GM12892 (cell line): ENCODE measurements at regions not wholly inside any gene's neighbourhood (a gene's known extent, or its start where the extent isn't known, plus 50 kb on each side); places are given as distances from the start of the nearest gene placed in this dataset.

Source experiments
- DNase-seq: peaks from one replicate; pipeline ENCODE4 v3.0.0; 2011; ENCODE audit not compliant: insufficient read length
- FAIRE-seq: peaks from 2 replicates; lab custom pipeline; 2011; peaks lifted over from hg19 to GRCh38; lab: Jason Lieb, UNC
- POLR2A ChIP-seq: IDR thresholded peaks from 2 replicates; pipeline ENCODE4 v1.6.1; 2011; ENCODE audit warnings: low read depth, low read length, control low read depth
- POLR2AphosphoS5 ChIP-seq: IDR thresholded peaks from 2 replicates; pipeline ENCODE4 v1.6.1; 2011; ENCODE audit warnings: low read depth, low read length, control low read depth
- TAF1 ChIP-seq: IDR thresholded peaks from 2 replicates; pipeline ENCODE4 v1.6.1; 2011; ENCODE audit warnings: low read depth, mild to moderate bottlenecking, control low read depth, low read length, borderline replicate concordance

GRCh38 chr15:94535298-94536048 is 304.1 kb downstream of the MCTP2 start:
- no peak for FAIRE-seq
- no peak for TF ChIP-seq POLR2AphosphoS5
- no peak for TF ChIP-seq TAF1
- no peak for TF ChIP-seq POLR2A
- no peak for DNase-seq

GRCh38 chr15:94536549-94536948 is 305.2 kb downstream of the MCTP2 start:
- no peak for FAIRE-seq
- no peak for DNase-seq
- no peak for TF ChIP-seq TAF1
- TF ChIP-seq POLR2A: no peak
- TF ChIP-seq POLR2AphosphoS5: no peak

DNA sequence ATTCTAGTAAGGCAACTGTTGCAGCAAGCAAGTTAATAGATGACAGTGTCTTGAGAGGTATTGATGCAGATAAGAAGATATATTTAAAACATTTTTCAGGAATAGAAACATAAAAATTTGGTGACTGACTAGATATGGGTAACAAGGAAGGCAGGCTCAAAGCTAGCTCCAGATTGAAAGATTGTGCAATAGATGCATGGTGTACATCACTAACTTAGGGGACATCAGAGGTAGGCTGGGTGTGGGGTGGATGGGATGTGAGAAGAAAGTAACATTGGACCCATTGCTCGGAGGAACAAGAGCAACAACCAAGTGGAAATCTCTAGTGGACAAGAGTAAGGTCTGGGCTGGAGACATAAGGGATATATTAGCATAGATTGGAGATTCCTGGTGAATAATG is 306.9 kb downstream of the MCTP2 start:
- TF ChIP-seq TAF1: no peak
- TF ChIP-seq POLR2AphosphoS5: no peak
- no peak for TF ChIP-seq POLR2A
- FAIRE-seq (no peak), DNase-seq (no peak)

- no peak for FAIRE-seq
These were observed 311.0 kb downstream of the MCTP2 start for GRCh38 chr15:94542391-94542790.

DNA sequence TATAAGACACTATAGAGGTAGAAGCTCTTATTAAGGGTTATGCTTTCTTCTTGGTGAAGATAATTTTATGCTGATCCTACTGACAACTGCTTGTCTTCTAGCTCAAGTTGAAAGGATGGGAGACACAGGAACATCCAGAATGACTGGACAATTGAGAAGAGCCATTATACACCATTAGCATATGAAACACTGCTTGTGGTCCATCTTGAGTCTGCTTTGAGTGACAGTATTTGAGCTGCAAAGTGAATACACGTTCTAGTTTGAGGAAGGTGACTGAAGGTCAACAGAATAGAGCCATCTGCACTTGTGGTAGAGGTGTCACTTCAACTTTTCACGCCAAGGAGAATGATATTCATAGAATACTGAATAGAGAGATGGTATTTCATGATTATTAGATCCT is 315.4 kb downstream of the MCTP2 start:
- TF ChIP-seq POLR2AphosphoS5 (no peak), TAF1 (no peak), POLR2A (no peak)
- FAIRE-seq (no peak), DNase-seq (no peak)

More at GRCh38 chr15:94542391-94542790, 311.0 kb downstream of the MCTP2 start:
- no peak for TF ChIP-seq TAF1
- TF ChIP-seq POLR2AphosphoS5: no peak
- DNase-seq: no peak

- no peak for DNase-seq
- no peak for FAIRE-seq
- TF ChIP-seq TAF1 (no peak), POLR2AphosphoS5 (no peak), POLR2A (no peak)
These were observed 316.4 kb downstream of the MCTP2 start for GRCh38 chr15:94547711-94548110.

- FAIRE-seq (no peak), DNase-seq (no peak)
- TF ChIP-seq POLR2A: no peak
- no peak for TF ChIP-seq TAF1
- TF ChIP-seq POLR2AphosphoS5: no peak
These were observed 324.6 kb downstream of the MCTP2 start for GRCh38 chr15:94555841-94556519.

- no peak for FAIRE-seq
- no peak for TF ChIP-seq POLR2AphosphoS5
- no peak for TF ChIP-seq TAF1
- TF ChIP-seq POLR2A: no peak
- no peak for DNase-seq
These were observed 329.8 kb downstream of the MCTP2 start for GRCh38 chr15:94561036-94561689.

GRCh38 chr15:94563456-94563855 is 332.1 kb downstream of the MCTP2 start:
- DNase-seq (no peak), FAIRE-seq (no peak)
- no peak for TF ChIP-seq POLR2A
- no peak for TF ChIP-seq POLR2AphosphoS5
- TF ChIP-seq TAF1: no peak

DNA sequence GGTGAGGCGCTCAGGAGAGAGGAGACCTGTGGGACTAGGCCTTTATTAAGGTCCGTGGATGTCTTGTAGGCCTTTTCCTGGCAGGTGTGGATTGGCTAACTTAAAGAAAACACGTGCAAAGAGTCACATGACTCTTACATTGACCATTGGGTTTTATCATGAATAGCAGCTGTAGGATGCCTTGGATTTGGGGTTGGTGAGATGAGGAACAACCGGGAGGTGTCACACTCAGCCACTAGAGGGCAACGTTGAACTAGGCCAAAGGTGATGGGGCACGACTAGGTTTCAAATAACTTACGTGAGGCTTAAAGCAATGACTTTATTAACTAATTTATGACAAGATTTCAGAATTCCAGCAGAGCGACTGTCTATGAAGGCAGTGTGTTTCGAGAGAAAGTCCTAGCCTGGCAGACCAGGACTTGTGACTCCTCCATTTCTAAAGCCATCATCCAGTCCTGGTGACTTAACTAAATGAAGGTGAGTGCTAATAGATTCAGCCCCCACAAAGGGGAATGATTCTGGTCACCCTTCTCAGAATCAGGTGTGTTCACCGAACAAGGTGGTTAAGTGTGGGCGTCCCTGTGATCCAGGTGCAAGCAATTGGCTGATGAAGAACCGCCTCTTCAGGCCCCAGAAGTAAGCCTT is 345.6 kb downstream of the MCTP2 start:
- DNase-seq (no peak), FAIRE-seq (peak; percentile 73)
- TF ChIP-seq TAF1 (no peak), POLR2AphosphoS5 (no peak), POLR2A (no peak)

GRCh38 chr15:94579286-94579685 is 347.9 kb downstream of the MCTP2 start:
- no peak for FAIRE-seq
- DNase-seq: no peak
- no peak for TF ChIP-seq POLR2AphosphoS5

DNA sequence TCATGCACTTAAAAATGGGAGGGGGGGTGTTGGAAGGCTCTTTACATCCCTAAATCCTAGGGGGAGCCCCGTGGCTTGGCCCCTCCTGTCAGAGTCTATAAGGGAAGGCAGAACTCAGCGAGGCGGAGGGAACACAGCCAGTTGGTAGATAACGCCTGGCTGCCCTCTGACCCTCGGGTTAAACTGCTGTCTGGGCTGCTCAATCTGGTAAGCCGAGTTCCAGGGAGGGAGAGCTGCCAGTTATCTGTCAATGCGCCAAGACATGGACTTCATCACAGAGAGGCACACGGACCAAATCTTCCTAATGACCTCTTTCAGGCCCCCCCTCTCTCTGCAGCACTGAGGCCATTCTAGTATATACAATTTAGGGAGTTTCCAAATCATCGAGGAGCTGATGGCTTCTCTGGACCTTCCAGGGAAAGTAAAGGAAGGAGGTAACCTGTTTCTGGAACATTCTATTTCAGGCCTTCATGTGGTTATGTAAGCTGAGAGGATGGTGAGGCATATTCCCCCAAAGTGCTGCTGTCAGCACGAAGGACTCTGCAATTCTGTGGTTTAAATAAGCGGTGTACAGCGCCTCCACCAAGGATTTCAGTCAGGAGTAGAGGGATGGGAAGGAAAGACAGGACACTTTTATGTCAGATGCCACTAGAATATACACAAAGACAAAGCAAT is 349.0 kb downstream of the MCTP2 start:
- TF ChIP-seq TAF1: no peak
- TF ChIP-seq POLR2A: no peak
- TF ChIP-seq POLR2AphosphoS5: no peak
- FAIRE-seq (no peak), DNase-seq (no peak)
